GM23338 (cell line): ENCODE measurements at regions not wholly inside any gene's neighbourhood (a gene's known extent, or its start where the extent isn't known, plus 50 kb on each side); places are given as distances from the start of the nearest gene placed in this dataset.

Experiments used
- ATAC-seq: fragments of 200-7000 bp; cut with Tn5 transposase; 3 replicates; pipeline ENCODE4 v1.9.1; 2020
- DNase-seq: peaks from one replicate; pipeline ENCODE4 v3.0.0-alpha.2; 2015; ENCODE audit warnings: low spot score
- H2AFZ ChIP-seq: fragments of 200-600 bp; sonication (generic); 2 replicates; pipeline ENCODE4 v1.8.0; 2016; ENCODE audit warnings: antibody characterized with exemption, mild to moderate bottlenecking, moderate library complexity
- H3F3A ChIP-seq: fragments of 200-600 bp; sonication (generic); replicated peaks from 2 replicates; pipeline ENCODE4 v1.8.0; 2017; ENCODE audit warnings: antibody characterized with exemption, mixed run types, low read depth
- H3K27ac ChIP-seq: fragments of 200-600 bp; sonication (generic); 2 replicates; pipeline ENCODE4 v1.6.1; 2016; ENCODE audit warnings: low read depth
- H3K27me3 ChIP-seq: fragments of 200-600 bp; sonication (generic); 2 replicates; pipeline ENCODE4 v1.8.0; 2016; ENCODE audit warnings: mild to moderate bottlenecking, mixed run types, moderate library complexity; ENCODE audit not compliant: insufficient read depth
- H3K36me3 ChIP-seq: fragments of 200-600 bp; sonication (generic); 2 replicates; pipeline ENCODE4 v1.8.0; 2016; ENCODE audit warnings: mild to moderate bottlenecking; ENCODE audit not compliant: insufficient read depth
- H3K4me1 ChIP-seq: fragments of 200-600 bp; sonication (generic); 2 replicates; pipeline ENCODE4 v1.8.0; 2016; ENCODE audit warnings: mild to moderate bottlenecking, moderate library complexity; ENCODE audit not compliant: insufficient read depth
- H3K4me2 ChIP-seq: fragments of 200-600 bp; sonication (generic); 2 replicates; pipeline ENCODE4 v1.7.1; 2017; ENCODE audit warnings: mixed run types
- H3K4me3 ChIP-seq: fragments of 200-600 bp; sonication (generic); 2 replicates; pipeline ENCODE4 v1.6.1; 2016; ENCODE audit warnings: mixed run types
- H3K79me2 ChIP-seq: fragments of 200-600 bp; sonication (generic); replicated peaks from 2 replicates; pipeline ENCODE4 v1.8.0; 2017; ENCODE audit warnings: mild to moderate bottlenecking; ENCODE audit not compliant: insufficient read depth
- H3K9me2 ChIP-seq: fragments of 200-600 bp; sonication (generic); 2 replicates; pipeline ENCODE4 v1.8.0; 2017; ENCODE audit not compliant: insufficient read depth
- H4K20me1 ChIP-seq: fragments of 200-600 bp; sonication (generic); replicated peaks from 2 replicates; pipeline ENCODE4 v1.8.0; 2017; ENCODE audit warnings: mild to moderate bottlenecking; ENCODE audit not compliant: insufficient read depth
- H3K27ac Mint-ChIP-seq: 2 replicates; pipeline ENCODE4 v1.8.0; 2020; ENCODE audit warnings: inconsistent platforms, mild to moderate bottlenecking, moderate library complexity, mixed read lengths
- H3K27me3 Mint-ChIP-seq: 3 replicates; pipeline ENCODE4 v1.8.0; 2022; ENCODE audit warnings: low read depth, mild to moderate bottlenecking, moderate library complexity, mixed read lengths, inconsistent platforms; ENCODE audit not compliant: insufficient read depth, poor library complexity
- H3K36me3 Mint-ChIP-seq: 3 replicates; pipeline ENCODE4 v1.8.0; 2021; ENCODE audit warnings: low read depth, mild to moderate bottlenecking, inconsistent platforms, moderate library complexity, mixed read lengths
- H3K4me1 Mint-ChIP-seq: 3 replicates; pipeline ENCODE4 v1.8.0; 2020; ENCODE audit warnings: mild to moderate bottlenecking, inconsistent platforms, mixed read lengths
- H3K4me3 Mint-ChIP-seq: 3 replicates; pipeline ENCODE4 v1.8.0; 2021; ENCODE audit warnings: moderate library complexity, mild to moderate bottlenecking, inconsistent platforms, mixed read lengths
- H3K9me3 Mint-ChIP-seq: 3 replicates; pipeline ENCODE4 v1.8.0; 2020; ENCODE audit warnings: moderate library complexity, mild to moderate bottlenecking, inconsistent platforms, mixed read lengths
- CREB1 ChIP-seq: fragments of 250-450 bp; sonication (Bioruptor Pico); IDR thresholded peaks from 2 replicates; pipeline ENCODE4 v1.5.0; 2020; ENCODE audit warnings: low read depth, mild to moderate bottlenecking, moderate library complexity
- EZH2 ChIP-seq: fragments of 200-600 bp; sonication (generic); IDR thresholded peaks from one replicate; pipeline ENCODE4 v1.8.0; 2017; ENCODE audit warnings: antibody characterized with exemption, mild to moderate bottlenecking, low read depth; ENCODE audit not compliant: unreplicated experiment
- EZH2phosphoT487 ChIP-seq: fragments of 200-600 bp; sonication (generic); IDR thresholded peaks from one replicate; pipeline ENCODE4 v1.8.1; 2018; ENCODE audit warnings: antibody characterized with exemption; ENCODE audit not compliant: unreplicated experiment
- JUNB ChIP-seq: IDR thresholded peaks from one replicate; pipeline ENCODE4 v1.6.1; 2016; ENCODE audit warnings: antibody characterized with exemption; ENCODE audit not compliant: unreplicated experiment
- NANOG ChIP-seq: IDR thresholded peaks from 2 replicates; pipeline ENCODE4 v1.6.1; 2016; ENCODE audit warnings: antibody characterized with exemption, borderline replicate concordance
- STAT1 ChIP-seq: IDR thresholded peaks from one replicate; pipeline ENCODE4 v1.6.1; 2016; ENCODE audit warnings: antibody characterized with exemption; ENCODE audit not compliant: unreplicated experiment
- ZNF114 ChIP-seq: fragments of 250-450 bp; sonication (Bioruptor Pico); IDR thresholded peaks from 2 replicates; pipeline ENCODE4 v1.5.0; 2020; ENCODE audit warnings: mild to moderate bottlenecking, moderate library complexity
- TF ChIP-seq, protein P1 (sequence below): IDR thresholded peaks from 2 replicates; pipeline ENCODE4 v1.6.1; 2016; ENCODE audit warnings: antibody characterized with exemption
- TF ChIP-seq, protein P2 (sequence below): IDR thresholded peaks from one replicate; pipeline ENCODE4 v1.6.1; 2018; ENCODE audit warnings: antibody characterized with exemption; ENCODE audit not compliant: unreplicated experiment

DNA sequence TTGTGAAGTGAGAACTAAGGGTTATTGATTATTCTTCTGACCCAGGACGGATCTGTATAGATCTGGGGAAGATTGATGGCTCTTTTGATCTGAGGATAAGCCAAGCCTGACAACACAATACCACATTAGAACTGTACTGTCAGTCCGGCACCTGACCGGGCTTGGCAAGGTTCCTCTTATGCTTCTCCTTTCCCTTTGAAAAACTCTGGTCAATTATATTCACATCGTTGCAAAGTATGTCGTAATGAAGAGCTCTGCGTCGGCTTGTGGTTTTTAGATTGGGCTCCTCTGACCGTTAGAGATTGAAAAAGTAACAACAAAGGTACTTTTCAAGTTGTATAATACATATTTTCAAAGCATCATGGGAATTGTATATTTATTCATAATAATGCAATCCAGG is 389.8 kb downstream of the NR2F2 start:
- no peak overlapping the region for H3K4me2 ChIP-seq
- Mint-ChIP-seq H3K27me3 (no peaks in the 10 kb centered on the region), H3K36me3 (no peaks in the 10 kb centered on the region), H3K9me3 (no peaks in the 10 kb centered on the region; the same call in 2 of the 3 replicates), H3K4me3 (no peak overlapping the region), H3K4me1 (peaks cover 1% of the 10 kb centered on the region; the same call in 1 of the 3 replicates), H3K27ac (no peak overlapping the region)
- TF ChIP-seq CREB1 (CRISPR knock-in tag) (no peak), STAT1 (no peak), EZH2phosphoT487 (no peak), EZH2 (no peak), JUNB (no peak), ZNF114 (CRISPR knock-in tag) (no peak)
- TF ChIP-seq, protein P1, sequence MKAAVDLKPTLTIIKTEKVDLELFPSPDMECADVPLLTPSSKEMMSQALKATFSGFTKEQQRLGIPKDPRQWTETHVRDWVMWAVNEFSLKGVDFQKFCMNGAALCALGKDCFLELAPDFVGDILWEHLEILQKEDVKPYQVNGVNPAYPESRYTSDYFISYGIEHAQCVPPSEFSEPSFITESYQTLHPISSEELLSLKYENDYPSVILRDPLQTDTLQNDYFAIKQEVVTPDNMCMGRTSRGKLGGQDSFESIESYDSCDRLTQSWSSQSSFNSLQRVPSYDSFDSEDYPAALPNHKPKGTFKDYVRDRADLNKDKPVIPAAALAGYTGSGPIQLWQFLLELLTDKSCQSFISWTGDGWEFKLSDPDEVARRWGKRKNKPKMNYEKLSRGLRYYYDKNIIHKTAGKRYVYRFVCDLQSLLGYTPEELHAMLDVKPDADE, result no peak
- TF ChIP-seq, protein P2, sequence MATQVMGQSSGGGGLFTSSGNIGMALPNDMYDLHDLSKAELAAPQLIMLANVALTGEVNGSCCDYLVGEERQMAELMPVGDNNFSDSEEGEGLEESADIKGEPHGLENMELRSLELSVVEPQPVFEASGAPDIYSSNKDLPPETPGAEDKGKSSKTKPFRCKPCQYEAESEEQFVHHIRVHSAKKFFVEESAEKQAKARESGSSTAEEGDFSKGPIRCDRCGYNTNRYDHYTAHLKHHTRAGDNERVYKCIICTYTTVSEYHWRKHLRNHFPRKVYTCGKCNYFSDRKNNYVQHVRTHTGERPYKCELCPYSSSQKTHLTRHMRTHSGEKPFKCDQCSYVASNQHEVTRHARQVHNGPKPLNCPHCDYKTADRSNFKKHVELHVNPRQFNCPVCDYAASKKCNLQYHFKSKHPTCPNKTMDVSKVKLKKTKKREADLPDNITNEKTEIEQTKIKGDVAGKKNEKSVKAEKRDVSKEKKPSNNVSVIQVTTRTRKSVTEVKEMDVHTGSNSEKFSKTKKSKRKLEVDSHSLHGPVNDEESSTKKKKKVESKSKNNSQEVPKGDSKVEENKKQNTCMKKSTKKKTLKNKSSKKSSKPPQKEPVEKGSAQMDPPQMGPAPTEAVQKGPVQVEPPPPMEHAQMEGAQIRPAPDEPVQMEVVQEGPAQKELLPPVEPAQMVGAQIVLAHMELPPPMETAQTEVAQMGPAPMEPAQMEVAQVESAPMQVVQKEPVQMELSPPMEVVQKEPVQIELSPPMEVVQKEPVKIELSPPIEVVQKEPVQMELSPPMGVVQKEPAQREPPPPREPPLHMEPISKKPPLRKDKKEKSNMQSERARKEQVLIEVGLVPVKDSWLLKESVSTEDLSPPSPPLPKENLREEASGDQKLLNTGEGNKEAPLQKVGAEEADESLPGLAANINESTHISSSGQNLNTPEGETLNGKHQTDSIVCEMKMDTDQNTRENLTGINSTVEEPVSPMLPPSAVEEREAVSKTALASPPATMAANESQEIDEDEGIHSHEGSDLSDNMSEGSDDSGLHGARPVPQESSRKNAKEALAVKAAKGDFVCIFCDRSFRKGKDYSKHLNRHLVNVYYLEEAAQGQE, result no peak
- no peak overlapping the region for H3K27ac ChIP-seq
- no peak overlapping the region for H2AFZ ChIP-seq
- ATAC-seq, result no peak
- no peak overlapping the region for H3K4me3 ChIP-seq
- H3K36me3 ChIP-seq, result no peaks in the 10 kb centered on the region
- no peaks in the 10 kb centered on the region for H3F3A ChIP-seq
- H3K9me2 ChIP-seq, result peaks cover 6% of the 10 kb centered on the region; the same call in 1 of the 2 replicates
- no peaks in the 10 kb centered on the region for H4K20me1 ChIP-seq
- H3K79me2 ChIP-seq, result no peaks in the 10 kb centered on the region
- H3K4me1 ChIP-seq, result peaks cover 8% of the 10 kb centered on the region; the same call in 1 of the 2 replicates
- no peaks in the 10 kb centered on the region for H3K27me3 ChIP-seq
- no peak for DNase-seq

DNA sequence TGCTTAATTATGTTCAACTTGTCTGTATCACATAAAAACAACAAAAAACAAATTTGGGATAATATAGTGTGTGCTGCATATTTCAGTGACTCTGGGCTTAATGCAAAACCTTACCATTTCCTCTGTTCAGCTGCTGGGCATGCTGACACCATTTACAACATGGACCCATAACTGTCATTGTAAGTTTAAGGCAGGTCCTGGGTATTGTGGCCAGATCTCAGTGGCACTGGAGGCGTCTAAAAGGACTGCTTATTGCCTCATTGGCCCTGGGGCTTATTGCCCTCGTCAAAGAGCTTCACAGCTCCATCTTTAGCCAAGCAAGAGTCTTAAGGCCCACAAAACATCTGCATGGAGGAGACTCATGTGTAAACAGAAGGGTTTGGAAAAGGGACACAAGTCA is 390.2 kb downstream of the NR2F2 start:
- DNase-seq (no peak), ATAC-seq (no peak)
- no peak overlapping the region for H3K27ac Mint-ChIP-seq
- TF ChIP-seq, protein P2, result no peak
- TF ChIP-seq JUNB (no peak), ZNF114 (CRISPR knock-in tag) (no peak), NANOG (no peak), CREB1 (CRISPR knock-in tag) (no peak), EZH2 (no peak)
- TF ChIP-seq, protein P1, result no peak
- H3K4me3 ChIP-seq, result no peak overlapping the region
- H3K36me3 ChIP-seq, result no peaks in the 10 kb centered on the region
- no peak overlapping the region for H3K27ac ChIP-seq
- H2AFZ ChIP-seq, result no peak overlapping the region
- no peaks in the 10 kb centered on the region for H3F3A ChIP-seq
- peaks cover 4% of the 10 kb centered on the region; the same call in 1 of the 2 replicates for H3K4me1 ChIP-seq
- H3K27me3 Mint-ChIP-seq, result no peaks in the 10 kb centered on the region
- H3K4me2 ChIP-seq, result no peak overlapping the region
- no peak overlapping the region for H3K4me3 Mint-ChIP-seq
- no peaks in the 10 kb centered on the region for H3K79me2 ChIP-seq
- no peaks in the 10 kb centered on the region for H3K4me1 Mint-ChIP-seq
- H4K20me1 ChIP-seq, result no peaks in the 10 kb centered on the region
- H3K36me3 Mint-ChIP-seq, result no peaks in the 10 kb centered on the region
- H3K9me3 Mint-ChIP-seq, result no peaks in the 10 kb centered on the region; the same call in 2 of the 3 replicates
- peaks cover 6% of the 10 kb centered on the region; the same call in 1 of the 2 replicates for H3K9me2 ChIP-seq
- H3K27me3 ChIP-seq, result no peaks in the 10 kb centered on the region
